ENCODE measurements at regions not wholly inside any gene's neighbourhood (a gene's known extent, or its start where the extent isn't known, plus 50 kb on each side); places are given as distances from the start of the nearest gene placed in this dataset.

GRCh38 chr15:96702589-96702988 is 372.1 kb downstream of the NR2F2 start:
- TF ChIP-seq CTCF (conservative IDR thresholded peaks at IDR 0.05; ENCODE audit: low read length) (no peak), EZH2phosphoT487 (IDR thresholded peaks at IDR 0.05; ENCODE audit: borderline replicate concordance, low read depth, low read length) (no peak)
